ENCODE measurements at regions not wholly inside any gene's neighbourhood (a gene's known extent, or its start where the extent isn't known, plus 50 kb on each side); places are given as distances from the start of the nearest gene placed in this dataset.

GRCh38 chr3:13245615-13245978 is 172.4 kb upstream of the IQSEC1 start:
- Histone ChIP-seq H3K36me3 (ENCODE audit: control insufficient read depth, insufficient read depth, low read length, severe bottlenecking) (no peaks in the 10 kb centered on the region), H3K4me3 (ENCODE audit: low read length) (no peak overlapping the region), H3K4me1 (ENCODE audit: control insufficient read depth, insufficient read depth, low read length) (no peaks in the 10 kb centered on the region), H3K9me3 (ENCODE audit: control insufficient read depth, low read length) (no peaks in the 10 kb centered on the region), H3K9ac (ENCODE audit: low read length) (no peak overlapping the region), H3K27me3 (replicated peaks; ENCODE audit: control insufficient read depth, insufficient read depth, low read length) (peaks cover 63% of the 10 kb centered on the region)
- peak; percentile 5 for DNase-seq (ENCODE audit: low read depth)

GRCh38 chr3:13243586-13243985 is 170.4 kb upstream of the IQSEC1 start:
- H3K9ac ChIP-seq (ENCODE audit: low read length) = no peak overlapping the region
- no peaks in the 10 kb centered on the region for H3K4me1 ChIP-seq (ENCODE audit: control insufficient read depth, insufficient read depth, low read length)
- H3K9me3 ChIP-seq (ENCODE audit: control insufficient read depth, low read length) = no peaks in the 10 kb centered on the region
- H3K36me3 ChIP-seq (ENCODE audit: control insufficient read depth, insufficient read depth, low read length, severe bottlenecking) = no peaks in the 10 kb centered on the region
- H3K27me3 ChIP-seq (replicated peaks; ENCODE audit: control insufficient read depth, insufficient read depth, low read length) = peaks cover 65% of the 10 kb centered on the region
- DNase-seq (ENCODE audit: low read depth) = no peak
- H3K4me3 ChIP-seq (ENCODE audit: low read length) = no peak overlapping the region

GRCh38 chr3:13242364-13242737 is 169.1 kb upstream of the IQSEC1 start:
- Histone ChIP-seq H3K27me3 (replicated peaks; ENCODE audit: control insufficient read depth, insufficient read depth, low read length) (peaks cover 61% of the 10 kb centered on the region), H3K9me3 (ENCODE audit: control insufficient read depth, low read length) (no peaks in the 10 kb centered on the region), H3K36me3 (ENCODE audit: control insufficient read depth, insufficient read depth, low read length, severe bottlenecking) (no peaks in the 10 kb centered on the region), H3K4me3 (ENCODE audit: low read length) (no peak overlapping the region), H3K4me1 (ENCODE audit: control insufficient read depth, insufficient read depth, low read length) (no peaks in the 10 kb centered on the region), H3K9ac (ENCODE audit: low read length) (no peak overlapping the region)
- no peak for DNase-seq (ENCODE audit: low read depth)

- no peaks in the 10 kb centered on the region for H3K36me3 ChIP-seq (ENCODE audit: control insufficient read depth, insufficient read depth, low read length, severe bottlenecking)
- H3K9me3 ChIP-seq (ENCODE audit: control insufficient read depth, low read length) = no peaks in the 10 kb centered on the region
- peaks cover 56% of the 10 kb centered on the region for H3K27me3 ChIP-seq (replicated peaks; ENCODE audit: control insufficient read depth, insufficient read depth, low read length)
- H3K4me1 ChIP-seq (ENCODE audit: control insufficient read depth, insufficient read depth, low read length) = no peaks in the 10 kb centered on the region
- no peak for DNase-seq (ENCODE audit: low read depth)
- H3K4me3 ChIP-seq (ENCODE audit: low read length) = no peak overlapping the region
- no peak overlapping the region for H3K9ac ChIP-seq (ENCODE audit: low read length)
Observed at GRCh38 chr3:13241621-13242363, 168.6 kb upstream of the IQSEC1 start.

GRCh38 chr3:13240928-13241618 is 167.8 kb upstream of the IQSEC1 start:
- H3K4me1 ChIP-seq (ENCODE audit: control insufficient read depth, insufficient read depth, low read length) = no peaks in the 10 kb centered on the region

GRCh38 chr3:13239467-13239760 is 166.2 kb upstream of the IQSEC1 start:
- Histone ChIP-seq H3K4me1 (ENCODE audit: control insufficient read depth, insufficient read depth, low read length) (no peaks in the 10 kb centered on the region), H3K9ac (ENCODE audit: low read length) (no peak overlapping the region)

More at GRCh38 chr3:13240928-13241618, 167.8 kb upstream of the IQSEC1 start:
- Histone ChIP-seq H3K36me3 (ENCODE audit: control insufficient read depth, insufficient read depth, low read length, severe bottlenecking) (no peaks in the 10 kb centered on the region), H3K9me3 (ENCODE audit: control insufficient read depth, low read length) (no peaks in the 10 kb centered on the region), H3K4me3 (ENCODE audit: low read length) (no peak overlapping the region), H3K9ac (ENCODE audit: low read length) (no peak overlapping the region), H3K27me3 (replicated peaks; ENCODE audit: control insufficient read depth, insufficient read depth, low read length) (peaks cover 57% of the 10 kb centered on the region)
- no peak for DNase-seq (ENCODE audit: low read depth)

GRCh38 chr3:13238687-13239466 is 165.6 kb upstream of the IQSEC1 start:
- H3K27me3 ChIP-seq (replicated peaks; ENCODE audit: control insufficient read depth, insufficient read depth, low read length) = peaks cover 72% of the 10 kb centered on the region
- H3K36me3 ChIP-seq (ENCODE audit: control insufficient read depth, insufficient read depth, low read length, severe bottlenecking) = no peaks in the 10 kb centered on the region
- no peaks in the 10 kb centered on the region for H3K9me3 ChIP-seq (ENCODE audit: control insufficient read depth, low read length)
- H3K4me1 ChIP-seq (ENCODE audit: control insufficient read depth, insufficient read depth, low read length) = no peaks in the 10 kb centered on the region
- no peak for DNase-seq (ENCODE audit: low read depth)
- no peak overlapping the region for H3K9ac ChIP-seq (ENCODE audit: low read length)
- H3K4me3 ChIP-seq (ENCODE audit: low read length) = no peak overlapping the region

More at GRCh38 chr3:13239467-13239760, 166.2 kb upstream of the IQSEC1 start:
- H3K9me3 ChIP-seq (ENCODE audit: control insufficient read depth, low read length) = no peaks in the 10 kb centered on the region
- no peaks in the 10 kb centered on the region for H3K36me3 ChIP-seq (ENCODE audit: control insufficient read depth, insufficient read depth, low read length, severe bottlenecking)
- peaks cover 67% of the 10 kb centered on the region for H3K27me3 ChIP-seq (replicated peaks; ENCODE audit: control insufficient read depth, insufficient read depth, low read length)
- DNase-seq (ENCODE audit: low read depth) = no peak
- H3K4me3 ChIP-seq (ENCODE audit: low read length) = no peak overlapping the region

- Histone ChIP-seq H3K36me3 (ENCODE audit: control insufficient read depth, insufficient read depth, low read length, severe bottlenecking) (no peaks in the 10 kb centered on the region), H3K9me3 (ENCODE audit: control insufficient read depth, low read length) (no peaks in the 10 kb centered on the region), H3K9ac (ENCODE audit: low read length) (no peak overlapping the region), H3K4me3 (ENCODE audit: low read length) (no peak overlapping the region), H3K4me1 (ENCODE audit: control insufficient read depth, insufficient read depth, low read length) (no peaks in the 10 kb centered on the region), H3K27me3 (replicated peaks; ENCODE audit: control insufficient read depth, insufficient read depth, low read length) (peaks cover 72% of the 10 kb centered on the region)
- DNase-seq (ENCODE audit: low read depth) = no peak
Observed at GRCh38 chr3:13237776-13238490, 164.7 kb upstream of the IQSEC1 start.

- DNase-seq (ENCODE audit: low read depth) = no peak
- Histone ChIP-seq H3K4me1 (ENCODE audit: control insufficient read depth, insufficient read depth, low read length) (no peaks in the 10 kb centered on the region), H3K4me3 (ENCODE audit: low read length) (no peak overlapping the region), H3K36me3 (ENCODE audit: control insufficient read depth, insufficient read depth, low read length, severe bottlenecking) (no peaks in the 10 kb centered on the region), H3K9ac (ENCODE audit: low read length) (no peak overlapping the region), H3K27me3 (replicated peaks; ENCODE audit: control insufficient read depth, insufficient read depth, low read length) (peaks cover 76% of the 10 kb centered on the region), H3K9me3 (ENCODE audit: control insufficient read depth, low read length) (no peaks in the 10 kb centered on the region)
Observed at GRCh38 chr3:13236557-13237173, 163.4 kb upstream of the IQSEC1 start.

- Histone ChIP-seq H3K4me1 (ENCODE audit: control insufficient read depth, insufficient read depth, low read length) (no peaks in the 10 kb centered on the region), H3K4me3 (ENCODE audit: low read length) (no peak overlapping the region), H3K9ac (ENCODE audit: low read length) (no peak overlapping the region), H3K9me3 (ENCODE audit: control insufficient read depth, low read length) (no peaks in the 10 kb centered on the region), H3K36me3 (ENCODE audit: control insufficient read depth, insufficient read depth, low read length, severe bottlenecking) (no peaks in the 10 kb centered on the region), H3K27me3 (replicated peaks; ENCODE audit: control insufficient read depth, insufficient read depth, low read length) (peaks cover 77% of the 10 kb centered on the region)
- no peak for DNase-seq (ENCODE audit: low read depth)
Observed at GRCh38 chr3:13235897-13236296, 162.7 kb upstream of the IQSEC1 start.

Data from adipocyte (in vitro differentiated cells).